SK-MEL-5 (cell line): ENCODE measurements at regions not wholly inside any gene's neighbourhood (a gene's known extent, or its start where the extent isn't known, plus 50 kb on each side); places are given as distances from the start of the nearest gene placed in this dataset.

ENCODE experiments used
- DNase-seq: peaks from one replicate; pipeline ENCODE4 v3.0.0-alpha.2; 2016; ENCODE audit warnings: low read depth, low spot score
- in situ Hi-C: cut with HindIII; loops from 2 replicates; pipeline ENCODE4 v1.10.0; 2016; ENCODE audit warnings: low sequenced_read_pairs, high pct_unique_total_duplicates, low pct_unique_long_range_greater_than_20kb

- no peak for DNase-seq
- in situ Hi-C loops = no loop called here
Observed at GRCh38 chr7:42473099-42473498, 236.1 kb upstream of the GLI3 start.

DNA sequence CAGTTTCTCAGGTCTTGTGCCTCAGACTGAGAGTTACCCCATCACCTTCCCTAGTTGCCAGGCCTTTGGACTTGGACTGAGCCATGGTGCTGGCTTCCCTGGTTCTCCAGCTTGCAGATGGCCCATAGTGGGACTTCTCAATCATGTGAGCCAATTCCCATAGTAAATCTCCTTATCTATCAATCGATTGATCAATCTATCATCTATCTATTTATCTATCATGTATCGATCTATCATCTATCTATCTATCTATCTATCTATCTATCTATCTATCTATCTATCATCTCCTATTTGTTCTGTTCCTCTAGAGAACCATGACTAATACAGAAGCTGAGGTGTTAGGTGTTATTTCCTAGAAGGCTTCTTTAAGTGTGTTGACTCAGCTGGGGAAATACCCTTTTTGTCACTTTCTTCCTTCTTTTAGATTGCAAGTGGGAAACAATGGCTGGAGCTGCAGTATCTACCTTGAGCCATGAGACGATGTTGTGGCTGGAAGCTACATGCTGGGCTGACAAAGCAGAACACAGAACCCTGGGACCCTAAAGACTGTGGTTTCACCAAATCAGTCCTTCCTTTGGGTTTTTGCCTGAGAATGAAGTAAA, 234.7 kb upstream of the GLI3 start:
- in situ Hi-C loops = no loop called here
- DNase-seq = no peak

DNA sequence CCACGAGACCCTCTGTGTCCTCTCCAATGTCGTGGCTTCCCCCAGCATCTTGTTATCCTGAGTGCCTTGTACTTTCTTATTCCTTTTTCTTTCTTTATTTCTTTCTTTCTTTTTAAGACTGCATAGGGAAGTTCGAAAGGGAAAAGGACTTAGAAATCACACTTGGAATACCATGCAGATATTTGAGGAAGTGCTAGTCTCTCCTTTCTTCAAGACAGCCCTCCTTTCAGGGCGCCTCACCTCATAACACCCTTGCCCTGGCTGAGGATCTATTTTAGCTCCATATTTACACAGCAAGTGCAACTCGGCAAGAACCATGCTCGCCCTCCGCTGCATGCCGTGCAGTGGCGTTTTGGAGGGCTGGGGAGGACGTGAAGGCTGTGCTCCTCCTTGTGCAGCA, 232.3 kb upstream of the GLI3 start:
- no peak for DNase-seq
- in situ Hi-C loops = no loop called here

GRCh38 chr7:42468471-42468870, 231.5 kb upstream of the GLI3 start:
- DNase-seq = no peak
- in situ Hi-C loops = no loop called here

DNA sequence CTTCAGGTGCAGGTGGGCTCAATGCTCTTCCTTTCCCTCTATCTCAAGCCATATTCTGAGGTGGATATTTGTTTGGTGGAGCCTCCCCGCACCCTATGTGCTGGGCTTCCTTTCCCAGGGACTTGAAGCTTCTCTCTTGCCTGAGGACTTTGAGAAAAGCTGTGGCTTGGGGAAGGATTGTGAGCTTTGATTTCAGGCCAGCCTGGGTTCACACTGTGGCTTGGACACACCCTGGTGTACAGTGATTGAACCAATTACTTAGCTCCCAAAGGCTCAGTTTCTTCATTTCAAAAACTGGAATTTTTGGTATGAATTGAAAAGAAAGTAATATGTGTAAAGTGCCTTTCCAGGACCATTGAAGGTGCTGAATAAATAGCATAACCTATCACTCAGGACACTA, 224.5 kb upstream of the GLI3 start:
- in situ Hi-C loops = no loop called here
- DNase-seq = no peak

DNA sequence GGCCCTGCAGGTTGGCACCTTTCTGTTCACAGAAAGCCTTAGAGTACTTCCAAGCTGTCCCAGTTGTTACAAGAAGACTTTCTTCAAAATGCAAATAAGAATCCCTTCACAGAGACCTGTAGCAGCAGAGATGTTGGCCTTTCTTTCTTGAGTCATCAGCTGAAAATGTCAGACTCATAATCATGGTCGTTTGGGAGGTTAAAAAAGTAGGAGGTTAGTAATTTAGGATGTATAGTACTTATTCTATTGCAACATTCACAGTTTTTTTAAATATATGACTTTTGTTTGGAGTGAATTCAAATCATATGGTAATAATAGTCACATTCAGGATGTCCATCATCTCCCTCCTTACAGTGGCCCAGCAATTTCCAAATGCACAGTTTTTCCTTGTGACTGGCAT, 223.9 kb upstream of the GLI3 start:
- no peak for DNase-seq

GRCh38 chr7:42460148-42460547, 223.1 kb upstream of the GLI3 start:
- in situ Hi-C loops = no loop called here
- no peak for DNase-seq

More for the DNA sequence above, 223.9 kb upstream of the GLI3 start:
- in situ Hi-C loops = no loop called here

DNA sequence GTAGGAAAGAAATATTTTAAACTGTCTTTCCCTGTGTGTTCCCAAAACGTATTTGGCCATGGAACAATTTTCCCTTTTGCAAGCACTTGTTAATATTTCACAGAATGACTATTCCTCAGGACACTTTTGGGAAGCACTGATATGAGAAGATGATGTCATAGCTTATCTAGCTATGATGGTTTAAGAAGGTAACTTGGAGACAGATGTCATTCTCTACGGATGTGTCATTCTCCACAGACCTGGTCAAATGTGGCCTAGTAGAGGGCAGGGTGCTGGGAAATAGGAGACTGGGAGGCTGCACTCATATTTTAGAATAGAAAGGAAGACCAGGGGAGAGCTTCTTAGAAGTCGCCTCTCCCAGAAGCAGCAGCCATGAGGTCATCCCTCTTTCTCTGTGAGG, 220.7 kb upstream of the GLI3 start:
- in situ Hi-C loops = no loop called here
- no peak for DNase-seq

DNA sequence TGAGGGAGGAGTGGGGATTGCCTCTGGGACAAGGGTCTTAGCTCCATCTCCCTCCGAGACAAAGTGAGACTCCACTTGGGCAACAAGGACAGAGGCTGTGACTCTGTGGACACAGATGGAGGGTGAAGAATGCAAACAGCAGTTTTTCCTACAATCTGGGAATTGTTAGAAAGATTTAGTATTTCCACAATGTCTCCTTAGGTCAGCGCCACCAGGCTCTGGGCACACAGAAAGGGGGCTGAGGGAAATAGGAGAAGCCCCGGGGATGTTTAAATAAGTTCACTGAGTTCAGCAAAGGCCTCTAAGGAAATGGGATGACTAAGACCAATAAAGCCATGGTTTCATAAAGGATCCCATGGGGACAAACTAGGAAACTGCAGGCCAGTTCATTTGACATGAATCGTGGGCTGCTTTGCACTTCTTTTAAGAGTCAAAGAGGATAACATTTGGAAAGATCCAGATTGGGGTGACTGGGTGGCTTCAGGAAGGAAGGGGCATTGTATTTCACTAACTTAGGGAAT, 219.8 kb upstream of the GLI3 start:
- peak; percentile 54 for DNase-seq
- in situ Hi-C loops = no loop called here

- in situ Hi-C loops = no loop called here
- DNase-seq = no peak
Observed at GRCh38 chr7:42456267-42456666, 219.3 kb upstream of the GLI3 start.

DNA sequence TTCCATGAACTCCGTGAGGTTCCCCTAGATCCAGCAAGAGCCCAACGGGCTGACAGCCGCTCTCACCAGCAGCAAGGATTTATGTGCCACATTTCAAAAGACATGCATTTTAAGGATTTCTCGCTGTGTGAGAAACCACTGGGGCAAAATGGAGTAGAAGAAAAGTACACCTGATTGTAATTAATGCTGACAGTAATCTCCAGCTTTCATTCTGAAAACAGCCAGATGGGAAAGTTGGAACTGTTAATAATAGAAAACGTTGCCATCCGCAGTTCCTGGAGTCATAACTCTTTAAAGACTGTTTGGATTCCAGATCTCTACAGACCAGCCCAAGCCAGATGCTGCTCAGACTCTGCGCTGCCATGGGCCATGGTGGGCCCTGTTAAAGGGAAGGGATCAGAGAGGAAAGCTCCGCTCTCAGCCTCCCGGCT, 216.9 kb upstream of the GLI3 start:
- no peak for DNase-seq
- in situ Hi-C loops = no loop called here

DNA sequence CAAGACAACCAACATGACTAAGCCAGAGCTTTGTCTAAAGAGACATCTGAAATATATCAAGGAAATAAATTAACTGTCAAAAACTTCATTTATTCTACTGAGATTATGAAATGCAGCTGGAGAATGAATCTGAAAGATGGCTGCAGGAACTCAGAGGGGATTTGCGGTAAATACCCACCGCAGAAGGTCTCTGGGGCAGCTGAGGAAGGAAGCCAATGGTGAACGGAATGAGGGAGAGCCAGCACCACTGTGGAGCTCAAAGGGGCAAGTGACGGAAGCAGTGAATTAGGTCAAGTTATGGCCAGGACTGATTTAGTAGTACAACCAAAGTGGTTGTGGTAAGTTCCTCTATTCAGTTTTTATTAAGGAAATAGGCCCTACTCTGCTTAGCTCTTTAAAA, 215.3 kb upstream of the GLI3 start:
- in situ Hi-C loops = no loop called here
- no peak for DNase-seq

GRCh38 chr7:42449431-42449830, 212.4 kb upstream of the GLI3 start:
- in situ Hi-C loops = no loop called here

DNA sequence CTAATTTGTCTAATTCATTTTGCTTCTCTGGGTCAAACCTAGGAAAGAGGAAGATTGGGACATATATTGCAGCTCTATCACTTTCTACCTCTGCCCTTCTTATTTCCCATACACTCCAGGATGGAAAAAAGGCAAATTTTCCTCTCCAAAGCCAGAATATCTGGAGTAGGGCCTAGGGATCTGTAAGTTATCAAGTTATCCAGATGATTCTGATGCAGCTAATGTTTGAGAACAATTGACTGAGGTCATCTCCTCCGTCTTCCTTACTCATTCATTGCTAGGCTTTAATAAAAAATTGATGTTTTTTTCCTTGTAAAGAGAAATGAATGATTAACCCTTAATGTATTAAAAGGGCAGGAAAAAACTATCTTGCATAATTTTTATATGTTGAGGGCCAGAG, 211.9 kb upstream of the GLI3 start:
- in situ Hi-C loops = no loop called here
- DNase-seq = no peak

More at GRCh38 chr7:42449431-42449830, 212.4 kb upstream of the GLI3 start:
- DNase-seq = no peak

GRCh38 chr7:42445691-42446090, 208.7 kb upstream of the GLI3 start:
- in situ Hi-C loops = no loop called here
- no peak for DNase-seq

GRCh38 chr7:42440951-42441350, 203.9 kb upstream of the GLI3 start:
- no peak for DNase-seq
- in situ Hi-C loops = no loop called here

- in situ Hi-C loops = no loop called here
Observed at GRCh38 chr7:42432644-42433043, 195.6 kb upstream of the GLI3 start.

DNA sequence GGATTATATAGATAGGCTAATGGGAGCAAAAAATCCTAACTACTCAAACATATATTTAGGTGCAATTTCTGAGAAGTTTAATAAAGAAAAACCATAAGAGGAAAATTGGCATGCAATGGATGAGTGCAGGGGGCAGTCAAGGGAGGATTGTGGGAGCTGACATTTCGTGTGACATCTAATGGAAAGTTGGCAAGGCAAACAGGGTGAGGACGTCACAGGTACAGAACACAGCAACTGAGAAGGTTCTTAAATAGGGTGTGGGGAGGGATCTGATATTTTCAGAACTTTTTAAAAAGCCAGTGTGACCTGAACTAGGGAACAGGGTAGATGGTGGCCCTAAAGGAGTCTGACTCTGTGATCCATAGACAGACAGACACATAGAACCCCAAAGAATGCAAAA, 194.9 kb upstream of the GLI3 start:
- in situ Hi-C loops = no loop called here
- DNase-seq = no peak

More at GRCh38 chr7:42432644-42433043, 195.6 kb upstream of the GLI3 start:
- no peak for DNase-seq

- in situ Hi-C loops = no loop called here
- DNase-seq = no peak
Observed at GRCh38 chr7:42429339-42429738, 192.3 kb upstream of the GLI3 start.

- DNase-seq = peak; percentile 59
- in situ Hi-C loops = no loop called here
Observed at GRCh38 chr7:42426163-42426562, 189.2 kb upstream of the GLI3 start.
